Ovary (tissue), 3 donors: ENCODE measurements at regions not wholly inside any gene's neighbourhood (a gene's known extent, or its start where the extent isn't known, plus 50 kb on each side); places are given as distances from the start of the nearest gene placed in this dataset.

Source experiments
- EP300 ChIP-seq: sonication (generic); formaldehyde crosslinking; IDR thresholded peaks from one replicate; pipeline ENCODE4 v1.6.1; 2017; ENCODE audit warnings: antibody characterized with exemption
- POLR2A ChIP-seq: fragments of 450-650 bp; IDR thresholded peaks from one replicate; pipeline ENCODE4 v1.6.1; 2017; ENCODE audit warnings: antibody characterized with exemption, mild to moderate bottlenecking, moderate library complexity
- TF ChIP-seq, protein P1 (sequence below), 3 donors: fragments of 450-650 bp in 2 of 3; fragments of 200-600 bp in 1 of 3; IDR thresholded peaks; one replicate each; pipeline versions ENCODE4 v1.5.1 to v1.8.0; 2016 to 2022; ENCODE audit warnings: antibody characterized with exemption in 3 of 3, mild to moderate bottlenecking in 1 of 3
- donor health status: DM: no; HTN: no; CAD: no.

DNA sequence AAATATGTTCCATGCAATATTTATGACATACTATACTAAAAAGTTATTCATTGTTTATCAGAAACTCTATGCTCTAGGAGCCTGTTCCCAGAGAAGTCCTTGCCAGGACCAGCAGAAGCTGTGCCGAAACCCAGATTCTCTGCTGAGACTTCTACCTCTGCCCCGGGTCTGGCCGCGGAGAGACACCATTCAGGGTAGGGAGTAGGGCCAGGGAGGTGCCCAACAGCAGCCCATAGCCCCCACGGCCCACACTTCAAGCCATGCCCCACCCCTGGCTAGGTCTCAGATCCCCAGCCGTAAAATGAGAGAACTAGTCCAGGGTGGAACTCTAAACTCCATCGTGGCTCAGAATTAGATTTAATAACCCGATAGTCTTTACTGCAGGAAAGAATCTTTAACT, 102.9 kb downstream of the ZFP36L2 start:
- TF ChIP-seq, protein P1, sequence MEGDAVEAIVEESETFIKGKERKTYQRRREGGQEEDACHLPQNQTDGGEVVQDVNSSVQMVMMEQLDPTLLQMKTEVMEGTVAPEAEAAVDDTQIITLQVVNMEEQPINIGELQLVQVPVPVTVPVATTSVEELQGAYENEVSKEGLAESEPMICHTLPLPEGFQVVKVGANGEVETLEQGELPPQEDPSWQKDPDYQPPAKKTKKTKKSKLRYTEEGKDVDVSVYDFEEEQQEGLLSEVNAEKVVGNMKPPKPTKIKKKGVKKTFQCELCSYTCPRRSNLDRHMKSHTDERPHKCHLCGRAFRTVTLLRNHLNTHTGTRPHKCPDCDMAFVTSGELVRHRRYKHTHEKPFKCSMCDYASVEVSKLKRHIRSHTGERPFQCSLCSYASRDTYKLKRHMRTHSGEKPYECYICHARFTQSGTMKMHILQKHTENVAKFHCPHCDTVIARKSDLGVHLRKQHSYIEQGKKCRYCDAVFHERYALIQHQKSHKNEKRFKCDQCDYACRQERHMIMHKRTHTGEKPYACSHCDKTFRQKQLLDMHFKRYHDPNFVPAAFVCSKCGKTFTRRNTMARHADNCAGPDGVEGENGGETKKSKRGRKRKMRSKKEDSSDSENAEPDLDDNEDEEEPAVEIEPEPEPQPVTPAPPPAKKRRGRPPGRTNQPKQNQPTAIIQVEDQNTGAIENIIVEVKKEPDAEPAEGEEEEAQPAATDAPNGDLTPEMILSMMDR (IDR thresholded peaks at IDR 0.05), result no peak
- TF ChIP-seq POLR2A (no peak), EP300 (no peak)
